GM21619 (cell line): ENCODE measurements at regions not wholly inside any gene's neighbourhood (a gene's known extent, or its start where the extent isn't known, plus 50 kb on each side); places are given as distances from the start of the nearest gene placed in this dataset.
"Not testable (repeated sequence)": the region's sequence is repeated elsewhere in the genome, so short reads cannot be mapped to it uniquely, and the experiment has no call there.

Experiments
- ATAC-seq: cut with Tn5 transposase; IDR thresholded peaks from one replicate; pipeline ENCODE4 v1.9.1; 2021; ENCODE audit not compliant: unreplicated experiment

DNA sequence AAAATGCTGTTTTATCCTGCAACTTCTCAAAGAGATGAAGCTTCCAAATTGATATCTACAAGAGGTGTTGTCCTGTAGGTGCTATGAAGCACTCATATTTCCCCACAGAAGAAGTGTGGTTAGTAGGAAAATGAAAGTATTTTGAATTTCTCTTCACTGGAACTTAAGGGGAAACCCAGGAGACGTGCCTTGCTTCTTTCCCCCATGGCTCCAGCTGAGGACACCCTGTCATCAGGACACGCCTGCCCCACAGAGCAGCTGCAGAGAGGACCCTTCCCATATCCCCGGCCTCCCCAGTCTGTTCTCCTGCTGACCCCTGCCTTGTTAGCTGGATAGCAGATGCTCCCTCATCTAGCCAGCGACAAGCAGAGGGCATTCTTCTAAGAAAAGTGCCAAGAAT, 371.3 kb downstream of the COG6 start:
- peak; percentile 33 for ATAC-seq

DNA sequence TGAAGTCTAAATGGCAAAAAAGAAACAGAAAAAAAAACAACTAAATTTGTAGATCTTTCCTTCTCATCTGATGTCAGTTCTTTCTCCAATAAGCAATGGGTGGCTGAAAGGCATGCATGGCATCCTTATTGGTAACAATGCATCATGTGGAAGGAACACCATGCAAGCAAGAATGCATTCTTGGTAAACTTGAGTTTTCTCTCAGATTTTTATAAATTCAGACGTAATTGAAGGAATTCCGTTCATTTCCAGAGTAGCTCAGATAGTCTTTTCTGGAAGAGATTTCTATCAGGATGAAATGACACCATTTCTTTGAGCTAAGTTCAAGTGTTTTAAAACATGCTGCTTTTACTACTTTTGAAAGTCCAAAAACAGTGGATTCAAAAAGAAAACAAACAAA, 373.0 kb downstream of the COG6 start:
- ATAC-seq, result no peak

DNA sequence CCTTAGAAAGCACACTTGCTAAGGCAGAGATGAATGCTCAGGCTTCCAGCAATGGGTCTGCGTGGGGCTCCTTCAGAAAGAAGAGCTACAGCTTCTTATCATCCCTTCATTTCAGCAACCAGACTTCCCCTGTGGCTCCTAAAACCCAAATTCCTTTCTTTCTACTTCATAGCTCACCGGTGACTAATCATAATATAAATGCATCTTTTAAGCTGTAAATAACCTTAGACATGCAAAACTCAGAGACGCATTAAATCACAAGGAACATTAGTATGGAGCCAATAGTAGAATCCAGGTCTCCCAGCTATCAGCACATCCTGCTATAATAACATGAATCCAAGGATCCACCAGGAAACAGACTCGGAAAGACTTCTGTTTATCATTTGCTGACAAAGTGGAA, 375.6 kb downstream of the COG6 start:
- ATAC-seq, result no peak

DNA sequence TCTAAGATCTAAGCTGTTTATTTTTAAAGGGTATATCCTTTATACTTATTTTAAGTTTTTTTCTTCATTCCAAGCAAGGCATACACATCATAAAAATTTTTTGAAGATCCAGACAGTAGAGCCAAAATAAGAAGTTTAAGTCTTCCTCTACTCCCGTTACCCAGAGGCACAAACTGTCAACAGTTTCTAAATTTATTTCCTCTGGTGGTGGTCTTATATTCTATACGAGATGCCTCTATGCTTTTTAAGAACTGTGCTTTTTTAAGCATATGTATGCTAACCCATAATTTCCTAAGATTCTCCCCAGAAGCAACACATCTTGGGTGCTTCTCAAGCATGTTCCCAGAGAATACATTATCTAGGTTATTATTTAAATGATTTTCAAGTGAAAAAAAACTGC, 383.6 kb downstream of the COG6 start:
- ATAC-seq, result no peak

DNA sequence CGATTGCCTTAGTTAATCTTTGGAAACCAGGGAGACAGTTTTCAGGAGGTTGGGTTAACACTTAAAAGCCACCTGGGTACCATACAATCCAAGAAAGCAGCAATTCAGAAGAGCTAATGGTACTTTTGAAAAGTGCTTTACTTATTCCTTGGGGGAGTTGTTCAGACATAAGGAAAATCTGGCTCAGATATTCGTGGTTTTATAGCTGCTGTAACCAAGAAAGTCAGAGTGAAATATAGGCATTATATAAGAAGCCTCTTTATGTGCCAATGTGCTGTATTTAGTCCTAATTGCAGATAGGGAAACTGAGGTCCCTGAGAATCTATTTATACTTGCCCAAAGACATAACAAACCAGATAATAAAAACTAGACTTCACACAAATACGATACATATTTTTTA, 387.5 kb downstream of the COG6 start:
- ATAC-seq, result no peak

DNA sequence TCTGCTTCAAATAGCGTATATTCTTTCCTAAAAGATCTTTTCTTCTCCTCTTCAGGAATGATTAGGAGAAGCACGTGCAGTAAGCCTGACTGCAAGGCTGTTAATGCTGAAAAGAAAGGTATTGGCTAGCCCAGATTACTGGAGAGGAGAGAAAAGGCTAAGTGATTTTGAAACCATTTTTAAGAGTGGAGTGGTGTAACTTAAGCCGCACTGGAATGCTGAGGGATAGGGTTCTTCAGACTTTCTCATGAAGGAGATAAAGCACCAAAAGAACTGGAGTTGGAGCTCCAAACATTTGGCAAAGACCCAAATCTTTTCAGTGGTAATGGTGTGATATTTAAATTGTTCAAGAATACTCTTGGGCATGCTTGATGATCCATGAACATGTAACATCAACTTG, 388.3 kb downstream of the COG6 start:
- ATAC-seq, result no peak

DNA sequence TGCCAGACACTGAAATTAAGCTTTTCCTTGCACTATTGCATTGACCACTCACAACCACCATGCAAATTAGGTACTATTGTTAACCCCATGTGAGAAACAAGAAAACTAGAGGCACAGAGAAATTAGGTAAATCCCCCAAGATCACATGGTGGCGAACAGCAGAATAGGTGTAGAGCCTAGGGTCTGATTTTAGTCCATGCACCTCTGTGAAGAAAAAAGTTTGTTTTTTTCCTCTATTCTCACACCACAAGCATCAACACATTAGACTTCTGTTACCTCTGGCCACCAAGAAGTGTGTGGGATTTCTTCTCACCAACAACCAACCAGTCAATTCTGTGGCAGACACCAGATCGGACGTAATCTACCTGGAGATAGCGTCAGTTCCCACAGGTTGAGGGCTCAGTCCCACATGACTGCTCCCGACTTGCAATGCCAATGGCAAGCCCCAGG, 391.9 kb downstream of the COG6 start:
- peak; percentile 85 for ATAC-seq

DNA sequence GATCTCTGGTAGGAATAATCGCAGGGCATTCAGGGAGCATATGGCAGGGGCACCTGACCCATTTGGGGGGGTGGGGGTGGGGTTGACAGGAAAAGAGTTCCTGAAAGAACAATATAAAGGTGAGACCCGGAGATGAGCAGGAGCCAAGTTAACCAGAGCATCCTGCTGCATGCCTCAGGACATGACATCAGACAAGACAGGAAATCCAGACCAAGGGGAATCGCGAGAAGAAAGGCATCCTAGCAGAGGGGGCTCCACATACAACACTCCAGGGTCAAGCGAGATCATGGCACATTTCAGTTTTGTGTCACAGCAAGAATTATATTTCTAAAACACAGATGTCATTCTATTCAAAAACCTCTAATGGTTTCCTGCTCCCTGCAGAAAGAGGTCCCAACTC, 393.1 kb downstream of the COG6 start:
- ATAC-seq, result no peak

DNA sequence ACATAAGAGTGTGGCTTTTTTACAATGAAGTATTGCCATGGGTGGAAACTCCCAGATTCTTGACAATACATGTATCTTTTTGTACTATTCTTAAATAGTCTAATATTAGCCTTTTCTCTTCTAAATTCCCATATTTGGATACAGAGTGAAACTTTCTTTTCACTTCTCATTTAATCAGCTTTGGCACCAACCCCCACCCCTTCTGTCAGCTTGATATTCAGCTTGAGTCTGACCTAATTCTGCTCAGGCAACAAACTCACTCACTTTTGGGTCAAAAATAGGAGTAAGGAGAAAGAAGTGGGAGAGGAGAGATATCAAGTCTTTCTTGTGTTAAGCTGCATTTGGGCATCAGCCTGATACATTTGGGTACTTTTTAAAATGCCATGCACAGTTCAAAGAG, 397.5 kb downstream of the COG6 start:
- ATAC-seq, result no peak

DNA sequence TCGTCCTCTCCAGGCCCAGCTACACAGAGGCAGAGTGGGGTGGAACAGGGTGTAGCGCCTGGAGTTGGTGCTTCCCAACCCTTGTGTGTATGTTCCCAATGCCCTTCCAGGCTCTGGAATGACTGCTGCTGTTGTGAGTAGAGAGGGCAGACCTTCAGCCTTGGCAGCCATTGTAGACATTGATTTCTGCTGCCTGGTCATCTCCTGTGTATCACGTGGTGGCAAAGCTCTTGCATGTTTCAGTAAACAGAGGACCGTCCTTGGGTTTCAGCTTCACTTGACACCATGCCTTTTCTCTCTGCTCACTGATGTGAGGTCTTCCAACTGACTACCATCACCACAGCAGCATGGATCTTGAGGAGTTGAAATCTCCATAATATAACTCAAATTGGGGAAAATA, 397.9 kb downstream of the COG6 start:
- ATAC-seq, result no peak

DNA sequence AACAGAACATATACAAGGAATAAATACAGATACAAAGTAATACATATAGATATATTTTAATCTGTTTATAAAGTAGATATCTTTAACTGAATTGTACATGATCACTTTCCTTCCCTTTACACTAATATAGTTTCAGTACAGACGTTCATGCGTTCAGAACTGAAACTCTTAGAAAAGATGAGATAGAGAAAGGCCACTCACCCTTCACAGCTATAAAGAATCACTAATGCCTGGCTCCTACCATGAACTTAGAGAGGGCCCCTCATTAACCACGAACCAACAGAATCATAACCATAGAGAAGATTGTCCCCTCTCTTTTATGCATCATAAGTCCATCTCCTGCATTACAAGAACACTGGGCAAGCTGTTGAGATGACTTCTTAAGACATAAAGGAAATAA, 399.0 kb downstream of the COG6 start:
- not testable (repeated sequence) for ATAC-seq

DNA sequence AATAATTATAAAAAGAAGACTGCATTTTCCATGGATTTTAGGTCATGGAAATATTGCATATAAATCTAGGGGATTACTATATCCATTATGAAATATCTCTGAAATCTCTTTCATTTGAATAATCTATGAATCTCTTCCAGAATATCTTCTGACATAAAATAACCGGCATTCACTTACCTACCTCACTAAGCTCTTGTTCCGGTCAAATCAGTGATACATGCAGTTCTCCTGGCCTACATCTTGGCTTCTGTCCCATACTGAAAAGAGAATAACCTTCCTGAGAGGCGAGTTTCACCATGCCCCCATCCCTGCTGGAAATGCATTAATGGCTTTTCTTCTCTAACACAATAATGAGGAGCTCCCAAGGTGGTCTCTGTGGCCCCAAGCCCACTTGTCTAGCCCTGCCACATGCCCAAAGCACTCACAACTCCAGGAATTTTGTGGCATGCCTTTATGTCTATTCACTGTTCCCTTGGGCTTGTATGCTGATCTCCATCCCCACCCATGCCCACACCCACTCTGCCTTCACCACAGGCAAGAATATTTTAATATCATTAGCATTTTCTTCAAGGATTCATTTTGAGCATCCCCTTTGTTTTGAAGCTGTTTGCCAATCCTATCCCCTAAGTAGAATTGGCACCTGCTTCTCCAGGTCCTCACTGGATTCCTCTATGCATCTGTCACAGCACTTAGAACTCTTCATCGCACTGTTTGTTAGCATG, 401.6 kb downstream of the COG6 start:
- ATAC-seq, result no peak

DNA sequence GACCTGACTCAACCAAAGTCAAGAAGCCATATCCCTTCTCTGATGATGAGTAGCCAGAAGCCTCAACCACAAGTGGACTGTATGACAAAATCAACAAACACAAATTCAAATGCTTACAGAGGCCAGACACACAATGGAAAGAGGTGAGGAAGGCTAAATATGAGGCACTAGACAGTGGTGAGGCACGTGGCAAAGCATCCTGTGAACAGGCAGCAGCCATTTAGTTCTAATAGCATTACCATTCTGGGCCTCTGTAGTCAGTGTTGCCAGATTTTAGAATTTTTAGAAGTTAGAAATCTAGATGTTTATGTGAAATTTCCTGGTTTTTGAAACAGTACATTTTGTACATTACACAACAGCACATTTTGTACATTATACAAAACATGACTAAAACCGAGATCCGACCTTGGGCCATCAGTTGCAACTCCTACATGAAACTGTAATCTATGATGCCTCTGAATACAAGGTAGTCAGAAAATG, 403.3 kb downstream of the COG6 start:
- peak; percentile 41 for ATAC-seq

DNA sequence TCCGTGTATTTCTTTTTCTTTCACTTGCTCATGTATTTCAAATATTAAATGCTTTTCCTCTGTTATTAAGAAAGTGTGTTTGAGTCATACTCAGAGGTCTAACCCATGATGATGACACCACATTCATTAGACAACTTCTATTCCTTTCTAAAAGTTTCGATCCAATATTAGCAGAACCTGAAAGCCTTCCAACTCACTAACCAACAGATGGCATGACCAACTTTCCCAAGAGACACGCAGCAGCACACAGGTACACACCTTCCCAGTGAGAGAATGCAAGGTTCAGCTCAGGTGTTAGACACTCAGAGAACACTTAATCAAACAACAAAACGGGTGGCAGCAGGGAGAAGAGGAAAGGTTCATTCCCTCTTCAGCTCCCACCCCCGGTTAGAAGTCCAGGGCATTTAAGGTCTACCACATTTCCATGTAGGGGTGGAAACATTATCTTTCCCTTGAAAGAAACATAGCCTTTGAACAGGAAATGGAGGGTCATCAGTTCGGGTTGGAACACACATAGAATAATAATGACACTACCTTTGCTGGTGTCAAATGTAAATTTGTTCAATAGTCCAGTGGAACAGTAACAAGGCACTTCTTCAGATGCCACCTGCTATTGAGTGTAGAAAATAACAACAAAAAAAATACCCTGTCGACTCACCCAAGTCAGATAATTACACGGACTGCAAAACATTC, 404.2 kb downstream of the COG6 start:
- no peak for ATAC-seq

DNA sequence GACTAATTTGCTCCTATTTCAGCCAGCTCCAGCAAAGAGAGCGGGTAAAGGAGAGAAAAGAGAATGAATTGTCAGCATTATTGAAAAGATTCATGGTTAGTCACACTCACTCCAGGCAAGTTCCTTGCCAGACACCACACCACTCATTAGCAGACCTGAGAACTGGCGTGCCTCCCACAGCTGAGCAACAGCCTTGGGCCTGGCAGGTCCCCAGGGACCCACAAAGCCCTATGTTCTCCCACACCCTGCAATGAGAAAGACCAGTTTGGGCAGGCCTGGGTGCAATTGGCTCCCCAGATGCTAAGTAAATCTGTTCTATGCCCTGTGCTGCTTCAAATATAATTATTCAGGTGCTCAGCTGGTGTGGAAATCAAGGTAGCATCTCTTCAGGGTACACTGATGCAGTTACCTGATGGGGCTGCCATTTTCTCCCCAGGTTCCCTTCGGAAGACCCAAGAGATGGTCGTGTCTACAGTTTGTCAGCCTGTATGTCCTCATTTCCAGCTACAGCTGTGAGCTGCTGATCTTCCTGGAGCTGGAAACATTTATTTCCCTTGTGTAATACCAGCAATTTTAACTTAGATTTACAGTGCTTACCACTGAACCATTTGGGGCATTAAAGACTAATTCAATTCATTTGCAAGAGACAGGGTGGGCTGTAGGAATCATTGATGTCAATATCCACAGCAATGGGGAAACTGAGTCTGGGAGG, 405.0 kb downstream of the COG6 start:
- ATAC-seq, result peak; percentile 78

DNA sequence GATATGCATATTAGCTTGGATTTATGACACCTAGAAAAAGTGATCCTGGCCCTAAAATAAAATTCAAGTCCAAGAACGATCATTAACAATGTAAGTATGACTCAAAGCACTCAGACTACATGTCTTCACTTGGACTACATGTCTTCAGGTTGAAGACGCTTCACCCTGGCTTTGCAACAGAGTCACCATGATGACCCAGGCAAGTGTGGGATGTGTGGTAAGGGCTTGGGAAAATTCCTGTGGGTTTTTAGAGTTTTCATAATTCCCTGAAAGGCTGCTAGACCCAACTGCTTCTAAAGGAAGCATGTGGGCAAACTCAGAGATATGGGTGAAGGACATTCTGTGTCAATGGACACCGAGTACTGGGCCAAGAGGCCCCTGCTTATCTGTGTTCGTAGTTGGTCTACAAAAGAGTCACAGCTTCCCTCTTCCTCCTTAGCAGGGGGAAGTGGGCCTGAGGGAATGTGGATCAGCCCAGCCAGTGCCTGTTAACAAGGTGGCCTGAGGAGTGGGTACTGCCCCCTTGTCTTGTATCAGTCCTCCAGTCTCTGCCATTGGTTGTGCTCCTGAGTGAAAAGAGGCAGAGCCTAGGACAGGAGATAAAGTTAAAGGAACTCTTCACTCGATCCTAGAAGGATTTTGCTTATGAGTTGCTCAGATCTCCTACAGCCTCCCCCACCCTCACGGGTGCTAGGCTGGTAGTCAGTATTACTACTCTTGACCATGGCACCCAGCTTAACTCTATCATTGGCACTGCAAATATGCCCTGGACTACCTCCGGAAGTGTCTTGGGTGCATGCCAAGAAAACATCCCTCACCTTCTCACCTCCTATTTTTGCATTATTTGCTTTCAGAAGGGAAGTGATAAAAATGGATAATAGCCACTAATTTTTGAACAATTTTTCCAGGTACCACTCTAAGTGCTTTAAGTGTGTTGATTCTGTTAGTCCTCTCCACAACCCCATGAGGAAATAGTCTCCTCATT, 406.3 kb downstream of the COG6 start:
- no peak for ATAC-seq

DNA sequence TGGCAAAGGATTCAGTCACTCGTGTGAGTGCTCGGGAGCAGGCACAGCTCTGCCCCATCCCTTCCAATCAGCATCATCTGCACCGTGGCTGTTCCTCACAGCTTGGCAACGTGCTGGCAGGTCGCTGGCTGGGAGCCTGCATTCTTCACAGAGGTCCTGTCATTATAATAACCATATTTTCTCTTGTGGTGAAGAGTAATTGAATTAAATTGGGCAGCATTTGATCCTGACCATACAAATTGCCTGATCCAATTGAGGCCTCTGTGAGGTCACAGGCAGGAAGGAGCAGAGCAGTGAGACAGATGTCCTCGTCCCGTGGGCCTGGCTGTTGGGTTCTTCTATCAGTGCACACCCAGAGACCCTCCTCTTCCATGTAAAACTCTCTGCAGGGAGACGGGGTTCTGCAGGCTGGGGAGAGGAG, 407.8 kb downstream of the COG6 start:
- no peak for ATAC-seq

DNA sequence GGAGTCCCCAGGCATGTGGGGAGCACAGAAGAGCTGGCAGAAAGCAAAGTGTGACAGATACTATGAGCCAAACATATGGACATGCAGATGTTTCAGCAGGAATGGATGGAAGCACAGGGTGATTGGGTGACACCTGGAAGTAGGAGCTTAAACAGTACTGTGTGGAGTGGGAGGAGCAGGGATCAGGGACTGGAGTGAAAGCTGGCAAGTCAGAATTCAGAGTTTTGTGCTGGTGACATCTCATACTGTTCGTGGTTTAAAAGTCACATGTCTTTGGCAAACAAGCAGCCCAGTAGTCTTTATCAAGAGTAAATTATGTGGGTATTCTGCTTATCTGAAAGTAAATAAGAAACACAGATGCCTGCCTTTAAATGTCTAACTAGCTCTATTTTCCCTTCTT, 408.2 kb downstream of the COG6 start:
- ATAC-seq, result no peak

DNA sequence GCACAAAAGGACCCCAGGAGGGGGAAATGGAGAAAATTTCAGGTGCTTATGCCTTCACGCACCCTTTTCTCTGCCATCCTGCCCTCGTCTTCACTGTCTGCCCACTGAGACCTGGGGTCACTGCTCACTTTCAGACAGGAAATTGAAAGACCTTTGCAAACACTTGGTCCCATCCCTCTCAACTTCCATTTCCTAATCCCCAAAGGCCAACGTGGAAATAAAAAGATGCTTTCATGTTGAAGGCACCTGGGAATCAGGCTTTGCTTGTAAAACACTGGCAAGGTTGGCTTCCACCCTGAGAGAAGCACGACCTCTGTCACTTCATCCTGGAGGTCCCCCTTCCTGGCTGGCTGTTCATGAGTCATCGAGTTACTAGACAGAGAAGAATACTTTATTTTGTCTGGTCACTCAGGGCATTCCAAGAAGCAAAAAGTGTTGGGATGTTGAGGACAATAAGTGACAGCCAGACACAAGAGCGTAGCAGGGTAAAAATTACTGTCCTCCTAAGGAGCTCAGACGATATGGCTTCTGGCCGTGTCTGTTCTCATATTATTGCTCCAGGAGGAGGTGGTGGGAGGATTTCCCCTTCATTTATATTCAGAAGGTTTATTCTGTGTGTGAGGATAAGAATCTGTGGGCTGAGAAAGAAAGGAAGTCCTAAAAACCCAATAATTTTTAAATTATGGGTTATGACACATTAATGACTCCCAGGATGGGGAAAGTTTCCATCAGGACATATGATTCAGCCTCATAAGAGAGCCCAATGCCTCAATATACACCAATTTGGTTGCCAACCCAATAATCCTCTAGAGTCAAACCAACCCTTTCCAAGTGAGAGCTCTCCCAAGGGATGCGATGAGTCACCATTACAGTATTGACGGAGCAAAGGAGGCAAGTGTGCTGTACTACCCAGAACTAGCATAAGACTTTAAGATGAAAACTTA, 409.0 kb downstream of the COG6 start:
- ATAC-seq, result no peak
